ENCODE measurements at regions not wholly inside any gene's neighbourhood (a gene's known extent, or its start where the extent isn't known, plus 50 kb on each side); places are given as distances from the start of the nearest gene placed in this dataset.

DNA sequence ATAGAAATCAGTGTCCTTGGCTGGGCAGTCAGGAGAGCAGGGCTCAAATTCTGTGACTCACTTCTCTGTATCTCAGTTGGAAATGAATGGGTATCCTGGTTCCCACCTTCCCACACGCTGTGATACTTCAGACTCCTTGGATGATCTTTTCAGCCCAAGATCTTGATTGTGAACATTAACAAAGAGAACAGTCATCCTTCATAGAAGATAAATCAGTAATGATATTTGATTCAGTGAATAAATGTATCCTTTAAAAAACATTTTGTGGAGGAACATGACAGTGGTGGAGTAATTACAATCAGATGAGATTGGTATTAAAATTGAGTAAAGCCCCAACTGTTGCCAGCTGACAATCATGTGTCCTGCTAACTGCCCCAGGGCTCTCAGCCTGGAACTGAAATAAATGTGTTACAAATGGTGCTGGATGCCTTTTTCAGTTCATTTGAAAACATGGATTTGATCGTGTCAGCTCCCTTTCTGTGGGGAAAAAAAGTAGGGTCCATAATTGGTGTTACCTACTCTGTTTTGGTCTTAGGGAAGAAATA is 72.9 kb upstream of the OR5AN1 start:
- Histone ChIP-seq H4K20me1 (ENCODE audit: insufficient read depth, low read length) (no peaks in the 10 kb centered on the region), H3K9me3 (ENCODE audit: low read length) (no peaks in the 10 kb centered on the region), H3K27ac (ENCODE audit: low read depth, low read length, poor library complexity, severe bottlenecking) (no peak overlapping the region), H3K4me3 (ENCODE audit: low read depth, low read length, poor library complexity, severe bottlenecking) (no peak overlapping the region), H3K9me2 (ENCODE audit: insufficient read depth, low read length) (no peaks in the 10 kb centered on the region), H3K4me1 (ENCODE audit: insufficient read depth, low read length, poor library complexity, severe bottlenecking) (peaks cover 25% of the 10 kb centered on the region), H3K4me2 (ENCODE audit: low read length) (no peak overlapping the region), H3K79me2 (ENCODE audit: insufficient read depth, low read depth, low read length) (no peaks in the 10 kb centered on the region), H2AFZ (ENCODE audit: low read length) (no peak overlapping the region), H3K36me3 (ENCODE audit: insufficient read depth, low read length) (no peaks in the 10 kb centered on the region)
- CTCF ChIA-PET (ENCODE audit: unreplicated experiment), result interaction anchor here (1.3 kb wide), 1 partner anchor 19 kb away, joined by 5 read pairs; no protein-coding TSS in a partner anchor
- POLR2A ChIA-PET, result interaction anchor here (0.6 to 1.5 kb wide), 4 partner anchors 11 to 1782 kb away, joined by 3 to 4 read pairs (median 3); no protein-coding TSS in a partner anchor
- intact Hi-C loops (cut with micrococcal nuclease; ENCODE audit: unreplicated experiment), result loop anchor here (2.0 kb wide), 1 partner anchor 69 kb away; no protein-coding TSS in a partner anchor
- TF ChIP-seq, protein P1, sequence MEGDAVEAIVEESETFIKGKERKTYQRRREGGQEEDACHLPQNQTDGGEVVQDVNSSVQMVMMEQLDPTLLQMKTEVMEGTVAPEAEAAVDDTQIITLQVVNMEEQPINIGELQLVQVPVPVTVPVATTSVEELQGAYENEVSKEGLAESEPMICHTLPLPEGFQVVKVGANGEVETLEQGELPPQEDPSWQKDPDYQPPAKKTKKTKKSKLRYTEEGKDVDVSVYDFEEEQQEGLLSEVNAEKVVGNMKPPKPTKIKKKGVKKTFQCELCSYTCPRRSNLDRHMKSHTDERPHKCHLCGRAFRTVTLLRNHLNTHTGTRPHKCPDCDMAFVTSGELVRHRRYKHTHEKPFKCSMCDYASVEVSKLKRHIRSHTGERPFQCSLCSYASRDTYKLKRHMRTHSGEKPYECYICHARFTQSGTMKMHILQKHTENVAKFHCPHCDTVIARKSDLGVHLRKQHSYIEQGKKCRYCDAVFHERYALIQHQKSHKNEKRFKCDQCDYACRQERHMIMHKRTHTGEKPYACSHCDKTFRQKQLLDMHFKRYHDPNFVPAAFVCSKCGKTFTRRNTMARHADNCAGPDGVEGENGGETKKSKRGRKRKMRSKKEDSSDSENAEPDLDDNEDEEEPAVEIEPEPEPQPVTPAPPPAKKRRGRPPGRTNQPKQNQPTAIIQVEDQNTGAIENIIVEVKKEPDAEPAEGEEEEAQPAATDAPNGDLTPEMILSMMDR (conservative IDR thresholded peaks at IDR 0.05; ENCODE audit: low read length), result no peak
- no peak for TF ChIP-seq EZH2phosphoT487 (IDR thresholded peaks at IDR 0.05; ENCODE audit: borderline replicate concordance, low read depth, low read length)
- no peak for DNase-seq (ENCODE audit: low spot score)
- BruUV-seq (replicated peaks), result no TSS peak

DNA sequence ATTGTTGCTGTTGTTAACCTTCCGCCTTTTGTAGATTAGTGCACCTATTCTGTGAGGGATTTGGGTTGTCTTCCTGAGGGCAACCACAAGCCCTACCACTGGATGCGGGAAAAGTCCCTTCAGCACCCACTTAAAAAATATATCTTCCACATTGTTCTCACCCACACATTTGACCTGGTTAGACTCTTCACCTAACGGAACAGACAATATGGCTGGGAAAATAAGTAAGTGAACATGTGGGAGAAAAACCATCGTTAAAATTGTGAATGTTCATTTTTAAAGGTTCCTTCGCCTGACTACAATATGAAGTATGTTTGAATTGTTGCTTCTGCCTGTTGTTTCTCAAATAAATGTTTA is 72.0 kb upstream of the MPEG1 start:
- Histone ChIP-seq H3K36me3 (ENCODE audit: insufficient read depth, low read length) (no peaks in the 10 kb centered on the region), H3K4me3 (ENCODE audit: low read depth, low read length, poor library complexity, severe bottlenecking) (peak overlapping the region; percentile 37), H3K79me2 (ENCODE audit: insufficient read depth, low read depth, low read length) (no peaks in the 10 kb centered on the region), H3K9me3 (ENCODE audit: low read length) (no peaks in the 10 kb centered on the region), H3K9me2 (ENCODE audit: insufficient read depth, low read length) (no peaks in the 10 kb centered on the region), H3K27ac (ENCODE audit: low read depth, low read length, poor library complexity, severe bottlenecking) (peak overlapping the region; percentile 44), H2AFZ (ENCODE audit: low read length) (peak overlapping the region; percentile 89), H3K4me1 (ENCODE audit: insufficient read depth, low read length, poor library complexity, severe bottlenecking) (peaks cover 25% of the 10 kb centered on the region), H4K20me1 (ENCODE audit: insufficient read depth, low read length) (no peaks in the 10 kb centered on the region), H3K4me2 (ENCODE audit: low read length) (peak overlapping the region; percentile 68)
- ChIA-PET POLR2A (interaction anchor here (1.3 kb wide), 1 partner anchor 19 kb away, joined by 3 read pairs; no protein-coding TSS in a partner anchor), CTCF (ENCODE audit: unreplicated experiment) (no interaction called here)
- DNase-seq (ENCODE audit: low spot score), result no peak
- intact Hi-C loops (cut with micrococcal nuclease; ENCODE audit: unreplicated experiment), result loop anchor here (1.0 to 2.0 kb wide), 6 partner anchors 11 to 113 kb away; no protein-coding TSS in a partner anchor
- no TSS peak for BruUV-seq (replicated peaks)
- no peak for TF ChIP-seq EZH2phosphoT487 (IDR thresholded peaks at IDR 0.05; ENCODE audit: borderline replicate concordance, low read depth, low read length)
- TF ChIP-seq, protein P1 (conservative IDR thresholded peaks at IDR 0.05; ENCODE audit: low read length), result no peak; the same call in 1 of the 2 replicates

All from OCI-LY7 (cell line).